Liver (tissue), 8 donors: ENCODE measurements at regions not wholly inside any gene's neighbourhood (a gene's known extent, or its start where the extent isn't known, plus 50 kb on each side); places are given as distances from the start of the nearest gene placed in this dataset.

Experiments used
- DNase-seq: peaks from one replicate; pipeline ENCODE4 v3.0.0-alpha.2; 2017; ENCODE audit warnings: low spot score
- H3K27ac ChIP-seq, 2 donors: one replicate each; pipeline ENCODE4 v1.7.0; 2013; ENCODE audit warnings: inconsistent platforms in 2 of 2, low read length in 2 of 2, control low read depth in 1 of 2, low read depth in 1 of 2, mild to moderate bottlenecking in 1 of 2
- H3K27me3 ChIP-seq, 4 donors: one replicate each; pipeline versions ENCODE4 v1.6.1 to v1.7.0; 2013; ENCODE audit warnings: low read length in 3 of 4, inconsistent platforms in 1 of 4, mild to moderate bottlenecking in 1 of 4, moderate library complexity in 1 of 4; ENCODE audit not compliant: control insufficient read depth in 4 of 4, insufficient read depth in 4 of 4
- H3K36me3 ChIP-seq, 4 donors: one replicate each; pipeline versions ENCODE4 v1.6.1 to v1.7.0; 2013; ENCODE audit warnings: low read length in 3 of 4, mild to moderate bottlenecking in 3 of 4, low read depth in 1 of 4, moderate library complexity in 1 of 4; ENCODE audit not compliant: control insufficient read depth in 4 of 4, insufficient read depth in 3 of 4
- H3K4me1 ChIP-seq, 4 donors: one replicate each; pipeline versions ENCODE4 v1.6.1 to v1.7.0; 2013; ENCODE audit warnings: low read length in 3 of 4, mild to moderate bottlenecking in 3 of 4, moderate library complexity in 1 of 4; ENCODE audit not compliant: control insufficient read depth in 4 of 4, insufficient read depth in 4 of 4
- H3K4me3 ChIP-seq, 3 donors: one replicate each; pipeline versions ENCODE4 v1.6.1 to v1.7.0; 2013; ENCODE audit warnings: low read length in 3 of 3, control low read depth in 1 of 3, low read depth in 1 of 3, mild to moderate bottlenecking in 1 of 3
- H3K9ac ChIP-seq, 2 donors: one replicate each; pipeline ENCODE4 v1.7.0; 2013; ENCODE audit warnings: low read length in 2 of 2, mild to moderate bottlenecking in 2 of 2, moderate library complexity in 2 of 2, control low read depth in 1 of 2, low read depth in 1 of 2
- H3K9me3 ChIP-seq, 4 donors: one replicate each; pipeline versions ENCODE4 v1.6.1 to v1.7.0; 2013; ENCODE audit warnings: low read length in 3 of 4; ENCODE audit not compliant: control insufficient read depth in 4 of 4
- CTCF ChIP-seq: fragments of 150-350 bp; IDR thresholded peaks from 2 replicates; pipeline ENCODE4 v1.5.1; 2017; ENCODE audit warnings: improper control_type of control experiment, low read depth, low read length; ENCODE audit not compliant: missing input control
- EGR1 ChIP-seq, 2 donors: IDR thresholded peaks; 2 replicates each; pipeline ENCODE4 v1.6.1; 2016 to 2018; ENCODE audit warnings: antibody characterized with exemption in 2 of 2, low read depth in 2 of 2
- FOXA1 ChIP-seq: IDR thresholded peaks from 2 replicates; pipeline ENCODE4 v1.6.1; 2016; ENCODE audit warnings: antibody characterized with exemption
- FOXA2 ChIP-seq: IDR thresholded peaks from 2 replicates; pipeline ENCODE4 v1.6.1; 2016; ENCODE audit warnings: antibody characterized with exemption
- HNF4A ChIP-seq, 2 donors: conservative IDR thresholded peaks; 2 replicates each; pipeline ENCODE4 v1.6.1; 2016; ENCODE audit warnings: antibody characterized with exemption in 2 of 2, mild to moderate bottlenecking in 2 of 2
- HNF4G ChIP-seq: IDR thresholded peaks from 2 replicates; pipeline ENCODE4 v1.6.1; 2016; ENCODE audit warnings: antibody characterized with exemption
- MAX ChIP-seq: IDR thresholded peaks from 2 replicates; pipeline ENCODE4 v1.6.1; 2016; ENCODE audit warnings: antibody characterized with exemption
- NR2F2 ChIP-seq: IDR thresholded peaks from 2 replicates; pipeline ENCODE4 v1.6.1; 2016; ENCODE audit warnings: antibody characterized with exemption
- RAD21 ChIP-seq, 2 donors: IDR thresholded peaks; 2 replicates each; pipeline ENCODE4 v1.6.1; 2016; ENCODE audit warnings: antibody characterized with exemption in 2 of 2, mild to moderate bottlenecking in 2 of 2
- SP1 ChIP-seq: IDR thresholded peaks from 2 replicates; pipeline ENCODE4 v1.6.1; 2018; ENCODE audit warnings: antibody characterized with exemption, mild to moderate bottlenecking
- TAF1 ChIP-seq: conservative IDR thresholded peaks from 2 replicates; pipeline ENCODE4 v1.6.1; 2016; ENCODE audit warnings: antibody characterized with exemption, mild to moderate bottlenecking
- YY1 ChIP-seq: IDR thresholded peaks from 2 replicates; pipeline ENCODE4 v1.6.1; 2016; ENCODE audit warnings: antibody characterized with exemption, mild to moderate bottlenecking
- ZBTB33 ChIP-seq: IDR thresholded peaks from 2 replicates; pipeline ENCODE4 v1.6.1; 2016; ENCODE audit warnings: antibody characterized with exemption
- WGBS: extraction: QIAGEN DNeasy Blood & Tissue Kit; methylation state at CpG from one replicate; pipeline ENCODE4 v1.1.7; 2013; 5-methylcytosine and 5-hydroxymethylcytosine counted together
- TF ChIP-seq, protein P1 (sequence below): IDR thresholded peaks from 2 replicates; pipeline ENCODE4 v1.6.1; 2016; ENCODE audit warnings: antibody characterized with exemption
- TF ChIP-seq, protein P2 (sequence below): IDR thresholded peaks from 2 replicates; pipeline ENCODE4 v1.6.1; 2016; ENCODE audit warnings: antibody characterized with exemption, mild to moderate bottlenecking
- donor health status: healthy.
- donor health status: healthy.
- donor health status: healthy.
- donor health status: healthy.
- donor health status: healthy.

GRCh38 chr4:116577321-116577720 is 508.1 kb downstream of the TRAM1L1 start (continued):
- TF ChIP-seq ZBTB33: no peak

- no peak overlapping the region for H3K4me3 ChIP-seq
- H3K4me1 ChIP-seq: no peaks in the 10 kb centered on the region
- H3K9ac ChIP-seq: no peak overlapping the region
- no peak overlapping the region for H3K27ac ChIP-seq
- WGBS: 47% methylated on average over 3 of the region's 3 CpGs
- no peaks in the 10 kb centered on the region for H3K36me3 ChIP-seq
- H3K9me3 ChIP-seq: peaks cover 0 to 2% (median 0%) of the 10 kb centered on the region in 4 donors
- H3K27me3 ChIP-seq: no peaks in the 10 kb centered on the region
- DNase-seq: no peak
- no peak for TF ChIP-seq MAX
- TF ChIP-seq TAF1: no peak
- TF ChIP-seq FOXA2: no peak
These were observed 511.8 kb downstream of the TRAM1L1 start for GRCh38 chr4:116573540-116573939.

- DNase-seq: no peak
- H3K4me1 ChIP-seq: no peaks in the 10 kb centered on the region
- H3K4me3 ChIP-seq: no peak overlapping the region
- H3K27me3 ChIP-seq: no peaks in the 10 kb centered on the region
- H3K9ac ChIP-seq: no peak overlapping the region
- no peak for TF ChIP-seq ZBTB33
- TF ChIP-seq YY1: no peak
- TF ChIP-seq EGR1 (IDR thresholded peaks at IDR 0.05; ENCODE audit: low read depth in 2 of 2): no peak
- TF ChIP-seq TAF1: no peak
- no peak for TF ChIP-seq HNF4G
- H3K27ac ChIP-seq: no peak overlapping the region
- peaks cover 0 to 4% (median 0%) of the 10 kb centered on the region in 4 donors for H3K9me3 ChIP-seq
- no peaks in the 10 kb centered on the region for H3K36me3 ChIP-seq
These were observed 523.6 kb downstream of the TRAM1L1 start for GRCh38 chr4:116561768-116562167.

- H3K4me3 ChIP-seq: no peak overlapping the region
- no peaks in the 10 kb centered on the region for H3K9me3 ChIP-seq
- H3K9ac ChIP-seq: no peak overlapping the region
- no peak for DNase-seq
- no peaks in the 10 kb centered on the region for H3K36me3 ChIP-seq
- H3K27me3 ChIP-seq: no peaks in the 10 kb centered on the region
- 51% methylated on average over 1 of the region's 1 CpG for WGBS
- no peaks in the 10 kb centered on the region for H3K4me1 ChIP-seq
- no peak overlapping the region for H3K27ac ChIP-seq
- TF ChIP-seq FOXA2 (no peak), RAD21 (IDR thresholded peaks at IDR 0.05) (no peak), CTCF (no peak), MAX (no peak), SP1 (no peak), HNF4G (no peak), YY1 (no peak), NR2F2 (no peak), FOXA1 (no peak), TAF1 (no peak), HNF4A (conservative IDR thresholded peaks at IDR 0.05) (no peak)
- TF ChIP-seq, protein P1, sequence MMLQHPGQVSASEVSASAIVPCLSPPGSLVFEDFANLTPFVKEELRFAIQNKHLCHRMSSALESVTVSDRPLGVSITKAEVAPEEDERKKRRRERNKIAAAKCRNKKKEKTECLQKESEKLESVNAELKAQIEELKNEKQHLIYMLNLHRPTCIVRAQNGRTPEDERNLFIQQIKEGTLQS: no peak
- TF ChIP-seq, protein P2, sequence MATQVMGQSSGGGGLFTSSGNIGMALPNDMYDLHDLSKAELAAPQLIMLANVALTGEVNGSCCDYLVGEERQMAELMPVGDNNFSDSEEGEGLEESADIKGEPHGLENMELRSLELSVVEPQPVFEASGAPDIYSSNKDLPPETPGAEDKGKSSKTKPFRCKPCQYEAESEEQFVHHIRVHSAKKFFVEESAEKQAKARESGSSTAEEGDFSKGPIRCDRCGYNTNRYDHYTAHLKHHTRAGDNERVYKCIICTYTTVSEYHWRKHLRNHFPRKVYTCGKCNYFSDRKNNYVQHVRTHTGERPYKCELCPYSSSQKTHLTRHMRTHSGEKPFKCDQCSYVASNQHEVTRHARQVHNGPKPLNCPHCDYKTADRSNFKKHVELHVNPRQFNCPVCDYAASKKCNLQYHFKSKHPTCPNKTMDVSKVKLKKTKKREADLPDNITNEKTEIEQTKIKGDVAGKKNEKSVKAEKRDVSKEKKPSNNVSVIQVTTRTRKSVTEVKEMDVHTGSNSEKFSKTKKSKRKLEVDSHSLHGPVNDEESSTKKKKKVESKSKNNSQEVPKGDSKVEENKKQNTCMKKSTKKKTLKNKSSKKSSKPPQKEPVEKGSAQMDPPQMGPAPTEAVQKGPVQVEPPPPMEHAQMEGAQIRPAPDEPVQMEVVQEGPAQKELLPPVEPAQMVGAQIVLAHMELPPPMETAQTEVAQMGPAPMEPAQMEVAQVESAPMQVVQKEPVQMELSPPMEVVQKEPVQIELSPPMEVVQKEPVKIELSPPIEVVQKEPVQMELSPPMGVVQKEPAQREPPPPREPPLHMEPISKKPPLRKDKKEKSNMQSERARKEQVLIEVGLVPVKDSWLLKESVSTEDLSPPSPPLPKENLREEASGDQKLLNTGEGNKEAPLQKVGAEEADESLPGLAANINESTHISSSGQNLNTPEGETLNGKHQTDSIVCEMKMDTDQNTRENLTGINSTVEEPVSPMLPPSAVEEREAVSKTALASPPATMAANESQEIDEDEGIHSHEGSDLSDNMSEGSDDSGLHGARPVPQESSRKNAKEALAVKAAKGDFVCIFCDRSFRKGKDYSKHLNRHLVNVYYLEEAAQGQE: no peak
These were observed 533.6 kb downstream of the TRAM1L1 start for GRCh38 chr4:116551806-116552205.
